HUDEP-2 (cell line): ENCODE measurements at regions not wholly inside any gene's neighbourhood (a gene's known extent, or its start where the extent isn't known, plus 50 kb on each side); places are given as distances from the start of the nearest gene placed in this dataset.
"Not testable (repeated sequence)": the region's sequence is repeated elsewhere in the genome, so short reads cannot be mapped to it uniquely, and the experiment has no call there.

Source experiments
- DNase-seq, 76 experiments: peaks; one replicate each; lab custom pipeline; 2025; ENCODE audit not compliant: unreplicated experiment in 76 of 76; lab: John Stamatoyannopoulos, UW

GRCh38 chr6:141199074-141199473 lies 933.7 kb upstream of the GJE1 start:
- peak in 1 of 76 experiments; percentile 10 for DNase-seq

GRCh38 chr6:141195251-141195832 lies 937.4 kb upstream of the GJE1 start:
- DNase-seq: peak in 1 of 76 experiments; percentile 13

- no peak for DNase-seq
Observed at GRCh38 chr6:141183368-141183767, 949.4 kb upstream of the GJE1 start.

- not testable (repeated sequence) for DNase-seq
Observed at GRCh38 chr6:141175458-141175857, 957.3 kb upstream of the GJE1 start.

GRCh38 chr6:141174932-141175331 lies 957.8 kb upstream of the GJE1 start:
- no peak for DNase-seq

GRCh38 chr6:141173529-141173928 lies 959.2 kb upstream of the GJE1 start:
- no peak for DNase-seq

- no peak for DNase-seq
Observed at GRCh38 chr6:141169419-141169818, 963.3 kb upstream of the GJE1 start.

- DNase-seq: no peak
Observed at GRCh38 chr6:141167945-141168344, 964.8 kb upstream of the GJE1 start.

- no peak for DNase-seq
Observed at GRCh38 chr6:141165002-141165665, 967.6 kb upstream of the GJE1 start.

GRCh38 chr6:141164042-141164743 lies 968.5 kb upstream of the GJE1 start:
- DNase-seq: peak in 18 of 76 experiments; percentile 2 to 84 (median 47)

GRCh38 chr6:141163107-141163506 lies 969.6 kb upstream of the GJE1 start:
- no peak for DNase-seq

- no peak for DNase-seq
Observed at GRCh38 chr6:141158740-141159139, 974.0 kb upstream of the GJE1 start.

- no peak for DNase-seq
Observed at GRCh38 chr6:141153563-141153962, 979.2 kb upstream of the GJE1 start.

GRCh38 chr6:141152951-141153350 lies 979.8 kb upstream of the GJE1 start:
- DNase-seq: no peak

GRCh38 chr6:141151710-141152417 lies 980.9 kb upstream of the GJE1 start:
- no peak for DNase-seq

- DNase-seq: no peak
Observed at GRCh38 chr6:141141870-141142269, 990.9 kb upstream of the GJE1 start.

GRCh38 chr6:141140905-141141304 lies 991.8 kb upstream of the GJE1 start:
- no peak for DNase-seq

GRCh38 chr6:141139461-141139860 lies 993.3 kb upstream of the GJE1 start:
- DNase-seq: no peak

- DNase-seq: no peak
Observed at GRCh38 chr6:141134723-141135122, 998.0 kb upstream of the GJE1 start.

GRCh38 chr6:141133836-141134235 lies 998.9 kb upstream of the GJE1 start:
- DNase-seq: peak in 9 of 76 experiments; percentile 5 to 54 (median 39)

GRCh38 chr6:141133346-141133745 lies 999.4 kb upstream of the GJE1 start:
- DNase-seq: no peak
